H1 (cell line): ENCODE measurements at regions not wholly inside any gene's neighbourhood (a gene's known extent, or its start where the extent isn't known, plus 50 kb on each side); places are given as distances from the start of the nearest gene placed in this dataset.

ENCODE experiments used
- CHD1 ChIP-seq: IDR thresholded peaks from 2 replicates; pipeline ENCODE4 v1.6.1; 2012; ENCODE audit warnings: low read depth, low read length, improper control_type of control experiment
- CTCF ChIP-seq, 3 experiments: IDR thresholded peaks; 1 replicate in 2 of 3; 2 replicates in 1 of 3; pipeline versions ENCODE4 v1.5.1 to v1.6.1; 2011; ENCODE audit warnings: low read length in 3 of 3, mild to moderate bottlenecking in 3 of 3, inconsistent platforms in 2 of 3, low read depth in 1 of 3, moderate library complexity in 1 of 3; ENCODE audit not compliant: insufficient read depth in 1 of 3; ENCODE audit errors: control extremely low read depth in 1 of 3
- EP300 ChIP-seq, 2 experiments: IDR thresholded peaks; 1 replicate in 1 of 2; 2 replicates in 1 of 2; pipeline ENCODE4 v1.6.1; 2011 to 2012; ENCODE audit warnings: low read depth in 2 of 2, low read length in 2 of 2, mild to moderate bottlenecking in 2 of 2, borderline replicate concordance in 1 of 2, inconsistent platforms in 1 of 2, moderate library complexity in 1 of 2
- GABPA ChIP-seq: IDR thresholded peaks from 2 replicates; pipeline ENCODE4 v1.6.1; 2011; ENCODE audit warnings: mild to moderate bottlenecking, low read length, moderate library complexity, borderline replicate concordance; ENCODE audit not compliant: insufficient read depth
- HDAC2 ChIP-seq, 2 experiments: fragments of 300-600 bp in 1 of 2; sonication (generic) in 1 of 2; IDR thresholded peaks; 2 replicates each; pipeline ENCODE4 v1.6.1; 2011 to 2012; ENCODE audit warnings: low read depth in 2 of 2, low read length in 2 of 2, mild to moderate bottlenecking in 2 of 2, moderate library complexity in 2 of 2, borderline replicate concordance in 1 of 2, inconsistent platforms in 1 of 2
- KDM1A ChIP-seq: fragments of 200-600, 300-600 bp; sonication (generic); IDR thresholded peaks from 2 replicates; pipeline ENCODE4 v1.7.1; 2016; ENCODE audit warnings: mild to moderate bottlenecking, low read length, borderline replicate concordance
- MAX ChIP-seq: IDR thresholded peaks from 2 replicates; pipeline ENCODE4 v1.6.1; 2012; ENCODE audit warnings: inconsistent platforms
- NRF1 ChIP-seq: IDR thresholded peaks from 2 replicates; pipeline ENCODE4 v1.6.1; 2011; ENCODE audit warnings: mild to moderate bottlenecking, low read depth, low read length, improper control_type of control experiment
- SRF ChIP-seq: IDR thresholded peaks from 2 replicates; pipeline ENCODE4 v1.6.1; 2011; ENCODE audit warnings: mild to moderate bottlenecking, low read depth, low read length, moderate library complexity

- TF ChIP-seq CTCF (IDR thresholded peaks at IDR 0.05; ENCODE audit: control extremely low read depth in 1 of 3, insufficient read depth in 1 of 3, low read depth in 1 of 3, low read length in 3 of 3), result no peak
- TF ChIP-seq SRF, result no peak
- no peak for TF ChIP-seq CHD1
- TF ChIP-seq MAX, result no peak
- no peak for TF ChIP-seq GABPA
- TF ChIP-seq EP300 (IDR thresholded peaks at IDR 0.05; ENCODE audit: borderline replicate concordance in 1 of 2, low read depth in 2 of 2, low read length in 2 of 2), result no peak
- TF ChIP-seq NRF1, result no peak
- TF ChIP-seq KDM1A, result no peak
- TF ChIP-seq HDAC2 (IDR thresholded peaks at IDR 0.05; ENCODE audit: borderline replicate concordance in 1 of 2, low read depth in 2 of 2, low read length in 2 of 2), result no peak
Measured at GRCh38 chr20:7348253-7348652, 580.8 kb downstream of the BMP2 start (continued).
